ENCODE measurements at regions not wholly inside any gene's neighbourhood (a gene's known extent, or its start where the extent isn't known, plus 50 kb on each side); places are given as distances from the start of the nearest gene placed in this dataset.

GRCh38 chr2:56715683-56716082, 531.9 kb downstream of the CCDC85A start:
- intact Hi-C loops (cut with micrococcal nuclease) = no loop called here
- Mint-ChIP-seq H3K9me3 (peaks cover 7% of the 10 kb centered on the region), H3K36me3 (ENCODE audit: low read depth) (no peaks in the 10 kb centered on the region), H3K27me3 (no peaks in the 10 kb centered on the region), H3K4me3 (no peak overlapping the region), H3K4me1 (no peaks in the 10 kb centered on the region), H3K27ac (no peak overlapping the region)
- DNase-seq (no peak), ATAC-seq (ENCODE audit: low read depth) (no peak)
- TF ChIP-seq CTCF (IDR thresholded peaks at IDR 0.05) = no peak
- ChIA-PET CTCF (no interaction called here), POLR2A (no interaction called here)

DNA sequence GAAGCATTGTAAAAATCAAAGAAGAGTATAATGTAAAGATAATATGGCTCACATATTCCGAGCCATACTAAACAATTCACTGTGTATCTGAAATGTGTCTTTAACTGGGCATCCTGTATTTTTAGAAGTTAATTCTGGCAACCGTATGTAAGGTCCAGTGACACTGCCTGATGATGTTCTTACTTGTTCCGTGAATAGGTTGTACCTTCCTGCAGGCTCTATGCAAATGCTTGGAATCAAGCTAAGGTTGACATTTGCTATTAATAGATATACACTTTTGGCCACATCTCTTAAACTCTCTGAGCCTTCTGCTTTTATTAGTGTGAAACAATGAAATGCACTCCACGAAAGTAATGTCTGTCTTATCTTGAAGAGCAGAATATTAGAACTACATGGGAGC, 534.6 kb downstream of the CCDC85A start:
- ATAC-seq (ENCODE audit: low read depth) (no peak), DNase-seq (no peak)
- ChIA-PET CTCF (no interaction called here), POLR2A (no interaction called here)
- Mint-ChIP-seq H3K36me3 (ENCODE audit: low read depth) (no peaks in the 10 kb centered on the region), H3K9me3 (peaks cover 10% of the 10 kb centered on the region), H3K27ac (no peak overlapping the region), H3K4me1 (no peaks in the 10 kb centered on the region), H3K27me3 (no peaks in the 10 kb centered on the region), H3K4me3 (no peak overlapping the region)
- no peak for TF ChIP-seq CTCF (IDR thresholded peaks at IDR 0.05)
- intact Hi-C loops (cut with micrococcal nuclease) = no loop called here

GRCh38 chr2:56729212-56729611, 545.4 kb downstream of the CCDC85A start:
- intact Hi-C loops (cut with micrococcal nuclease) = no loop called here
- Mint-ChIP-seq H3K4me3 (no peak overlapping the region), H3K36me3 (ENCODE audit: low read depth) (no peaks in the 10 kb centered on the region), H3K27ac (no peak overlapping the region), H3K4me1 (no peaks in the 10 kb centered on the region), H3K9me3 (peaks cover 5% of the 10 kb centered on the region), H3K27me3 (no peaks in the 10 kb centered on the region)
- ATAC-seq (ENCODE audit: low read depth) (no peak), DNase-seq (no peak)
- POLR2A ChIA-PET = no interaction called here
- CTCF ChIA-PET = no interaction called here
- TF ChIP-seq CTCF (IDR thresholded peaks at IDR 0.05) = no peak

DNA sequence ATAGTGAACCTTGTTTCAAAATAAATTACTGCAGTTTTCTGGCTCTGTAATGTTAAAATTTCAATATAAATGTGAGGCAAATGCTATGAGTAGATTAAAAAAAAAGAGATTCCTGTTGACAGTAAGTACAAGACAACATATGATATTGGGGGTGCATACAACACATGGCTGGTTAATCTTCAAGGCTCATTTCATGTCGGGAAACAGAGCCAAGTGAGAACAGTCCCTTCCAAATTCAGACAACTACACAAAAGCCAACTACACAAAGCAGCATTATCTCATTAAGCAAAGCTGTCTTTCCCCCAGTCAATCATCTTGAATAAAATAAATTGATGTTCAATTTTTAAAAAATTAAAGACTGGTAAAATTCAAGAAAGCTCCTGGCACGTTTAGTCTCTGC, 549.2 kb downstream of the CCDC85A start:
- H3K4me3 Mint-ChIP-seq = no peak overlapping the region
- no peak overlapping the region for H3K27ac Mint-ChIP-seq
- no peaks in the 10 kb centered on the region for H3K36me3 Mint-ChIP-seq (ENCODE audit: low read depth)
- ATAC-seq (ENCODE audit: low read depth) (no peak), DNase-seq (no peak)
- no peaks in the 10 kb centered on the region for H3K9me3 Mint-ChIP-seq
- H3K27me3 Mint-ChIP-seq = no peaks in the 10 kb centered on the region
- no peaks in the 10 kb centered on the region for H3K4me1 Mint-ChIP-seq
- CTCF ChIA-PET = no interaction called here
- intact Hi-C loops (cut with micrococcal nuclease) = no loop called here
- POLR2A ChIA-PET = no interaction called here
- no peak for TF ChIP-seq CTCF (IDR thresholded peaks at IDR 0.05)

GRCh38 chr2:56739413-56739812, 555.6 kb downstream of the CCDC85A start:
- intact Hi-C loops (cut with micrococcal nuclease) = no loop called here
- Mint-ChIP-seq H3K4me3 (no peak overlapping the region), H3K27ac (no peak overlapping the region), H3K9me3 (no peaks in the 10 kb centered on the region), H3K4me1 (no peaks in the 10 kb centered on the region), H3K36me3 (ENCODE audit: low read depth) (no peaks in the 10 kb centered on the region), H3K27me3 (no peaks in the 10 kb centered on the region)
- no peak for ATAC-seq (ENCODE audit: low read depth)
- POLR2A ChIA-PET = no interaction called here
- CTCF ChIA-PET = no interaction called here
- TF ChIP-seq CTCF (IDR thresholded peaks at IDR 0.05) = no peak
- DNase-seq = no peak

All from activated B cell treated with CpG ODN at 0.5 μM for 24 hours (primary cell).